Transverse colon (tissue), 4 donors: ENCODE measurements at regions not wholly inside any gene's neighbourhood (a gene's known extent, or its start where the extent isn't known, plus 50 kb on each side); places are given as distances from the start of the nearest gene placed in this dataset.

Experiments used
- DNase-seq: peaks from one replicate; pipeline ENCODE4 v3.0.0-alpha.2; 2019
- H3K27ac ChIP-seq, 4 donors: fragments of 200-600 bp; sonication (generic); 2 replicates each; pipeline ENCODE4 v1.5.1; 2016 to 2018; ENCODE audit warnings: inconsistent platforms in 4 of 4
- H3K27me3 ChIP-seq: fragments of 200-600 bp; sonication (generic); 2 replicates; pipeline ENCODE4 v1.5.1; 2017; ENCODE audit warnings: inconsistent platforms
- H3K36me3 ChIP-seq, 4 donors: fragments of 200-600 bp; sonication (generic); 2 replicates each; pipeline ENCODE4 v1.5.1; 2017 to 2019; ENCODE audit warnings: inconsistent platforms in 4 of 4
- H3K4me1 ChIP-seq, 4 donors: fragments of 200-600 bp; sonication (generic); 2 replicates each; pipeline ENCODE4 v1.5.1; 2017 to 2020; ENCODE audit warnings: inconsistent platforms in 4 of 4
- H3K4me3 ChIP-seq, 4 donors: fragments of 200-600 bp; sonication (generic); 1 replicate in 1 of 4; 2 replicates in 3 of 4; pipeline versions ENCODE4 v1.5.1 to v1.6.1; 2017 to 2019; ENCODE audit warnings: inconsistent platforms in 4 of 4
- H3K9me3 ChIP-seq, 2 donors: fragments of 200-600 bp; sonication (generic); 2 replicates each; pipeline ENCODE4 v1.5.1; 2017 to 2019; ENCODE audit warnings: inconsistent platforms in 2 of 2
- CTCF ChIP-seq, 5 experiments: fragments of 200-600 bp in 3 of 5; fragments of 450-650 bp in 2 of 5; sonication (generic) in 3 of 5; IDR thresholded peaks; 1 replicate in 2 of 5; 2 replicates in 3 of 5; pipeline ENCODE4 v1.5.1; 2016 to 2017; ENCODE audit warnings: antibody characterized with exemption in 5 of 5, inconsistent platforms in 3 of 5, mild to moderate bottlenecking in 2 of 5, moderate library complexity in 1 of 5
- EP300 ChIP-seq: sonication (generic); formaldehyde crosslinking; IDR thresholded peaks from one replicate; pipeline ENCODE4 v1.6.1; 2017; ENCODE audit warnings: antibody characterized with exemption, low read depth
- POLR2A ChIP-seq: fragments of 450-650 bp; IDR thresholded peaks from one replicate; pipeline ENCODE4 v1.6.1; 2016; ENCODE audit warnings: antibody characterized with exemption, mild to moderate bottlenecking, moderate library complexity
- POLR2AphosphoS5 ChIP-seq, 3 donors: sonication (generic); formaldehyde crosslinking; IDR thresholded peaks; one replicate each; pipeline ENCODE4 v1.6.1; 2016; ENCODE audit warnings: antibody characterized with exemption in 3 of 3
- WGBS, 2 donors: methylation state at CpG; one replicate each; pipeline ENCODE4 v1.1.5; 2018; ENCODE audit warnings: low coverage in 1 of 2; 5-methylcytosine and 5-hydroxymethylcytosine counted together
- in situ Hi-C, 4 donors: fragments of 200-750 bp; cut with MboI; loops; one replicate each; pipeline versions ENCODE4 v1.15.0 to v1.15.1; 2017; ENCODE audit warnings: low sequenced_read_pairs in 3 of 4, low pct_ligation_motif_present in 1 of 4, low pct_unique_long_range_greater_than_20kb in 1 of 4
- intact Hi-C: fragments of 100-400 bp; cut with DNase I; formaldehyde crosslinking; loops from one replicate; pipeline ENCODE4 v1.15.1; 2023; ENCODE audit warnings: low total_unique reads

- DNase-seq = no peak
- Histone ChIP-seq H3K9me3 (no peaks in the 10 kb centered on the region), H3K4me1 (peaks cover 0 to 3% (median 0%) of the 10 kb centered on the region in 4 donors), H3K4me3 (no peak overlapping the region), H3K27me3 (no peaks in the 10 kb centered on the region), H3K27ac (no peak overlapping the region), H3K36me3 (no peaks in the 10 kb centered on the region)
- intact Hi-C loops (loop anchor here (10.0 kb wide), 1 partner anchor 113 kb away; no protein-coding TSS in a partner anchor), in situ Hi-C loops (loop anchor here in 1 of 4 donors (5.0 kb wide), 1 partner anchor 115 kb away; no protein-coding TSS in a partner anchor)
- TF ChIP-seq POLR2AphosphoS5 (IDR thresholded peaks at IDR 0.05) = no peak
- no peak for TF ChIP-seq EP300
- no peak for TF ChIP-seq POLR2A
- no peak for TF ChIP-seq CTCF (IDR thresholded peaks at IDR 0.05)
- 87 to 90% methylated on average over 3 of the region's 3 CpGs for WGBS, 2 donors
These were observed 360.2 kb upstream of the ROPN1 start for GRCh38 chr3:124352149-124352539.

DNA sequence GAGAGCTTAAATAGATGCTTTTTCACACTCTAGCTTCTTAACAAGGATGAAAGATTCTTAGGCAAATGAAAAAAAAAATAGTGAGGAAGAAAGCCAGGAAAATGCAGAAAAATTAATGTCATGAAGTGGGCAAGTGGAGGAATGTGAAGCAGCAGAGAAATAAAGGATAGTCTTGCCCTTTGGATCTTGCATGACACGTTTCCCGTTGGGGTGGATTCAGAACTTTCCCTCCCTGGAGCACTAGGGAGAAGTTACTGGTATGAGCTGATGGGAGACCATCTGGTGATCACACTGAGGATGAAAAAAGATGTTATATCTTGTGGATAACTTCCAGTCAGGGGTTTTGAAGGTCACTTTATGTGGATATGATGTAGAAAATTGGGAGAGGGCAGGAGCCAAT is 361.8 kb upstream of the ROPN1 start:
- Histone ChIP-seq H3K4me1 (peaks cover 0 to 3% (median 0%) of the 10 kb centered on the region in 4 donors), H3K36me3 (no peaks in the 10 kb centered on the region), H3K4me3 (no peak overlapping the region), H3K27me3 (no peaks in the 10 kb centered on the region), H3K27ac (no peak overlapping the region), H3K9me3 (no peaks in the 10 kb centered on the region)
- 73 to 79% methylated on average over 2 of the region's 2 CpGs for WGBS, 2 donors
- TF ChIP-seq POLR2A (no peak), CTCF (IDR thresholded peaks at IDR 0.05) (no peak)
- no peak for DNase-seq
- intact Hi-C loops (loop anchor here (10.0 kb wide), 1 partner anchor 111 kb away; no protein-coding TSS in a partner anchor), in situ Hi-C loops (loop anchor here in 1 of 4 donors (5.0 kb wide), 1 partner anchor 114 kb away; no protein-coding TSS in a partner anchor)

- TF ChIP-seq EP300 = no peak
- TF ChIP-seq POLR2AphosphoS5 (IDR thresholded peaks at IDR 0.05) = no peak
- TF ChIP-seq CTCF (IDR thresholded peaks at IDR 0.05) = no peak
- no peak for TF ChIP-seq POLR2A
- Histone ChIP-seq H3K9me3 (no peaks in the 10 kb centered on the region), H3K4me3 (no peak overlapping the region), H3K4me1 (peaks cover 0 to 3% (median 0%) of the 10 kb centered on the region in 4 donors), H3K36me3 (no peaks in the 10 kb centered on the region), H3K27ac (no peak overlapping the region), H3K27me3 (no peaks in the 10 kb centered on the region)
- in situ Hi-C loops (loop anchor here in 1 of 4 donors (5.0 kb wide), 1 partner anchor 113 kb away; no protein-coding TSS in a partner anchor), intact Hi-C loops (loop anchor here (10.0 kb wide), 1 partner anchor 111 kb away; no protein-coding TSS in a partner anchor)
- WGBS, 2 donors = 75 to 78% methylated on average over 2 of the region's 2 CpGs
- no peak for DNase-seq
These were observed 362.2 kb upstream of the ROPN1 start for GRCh38 chr3:124354150-124354549.

DNA sequence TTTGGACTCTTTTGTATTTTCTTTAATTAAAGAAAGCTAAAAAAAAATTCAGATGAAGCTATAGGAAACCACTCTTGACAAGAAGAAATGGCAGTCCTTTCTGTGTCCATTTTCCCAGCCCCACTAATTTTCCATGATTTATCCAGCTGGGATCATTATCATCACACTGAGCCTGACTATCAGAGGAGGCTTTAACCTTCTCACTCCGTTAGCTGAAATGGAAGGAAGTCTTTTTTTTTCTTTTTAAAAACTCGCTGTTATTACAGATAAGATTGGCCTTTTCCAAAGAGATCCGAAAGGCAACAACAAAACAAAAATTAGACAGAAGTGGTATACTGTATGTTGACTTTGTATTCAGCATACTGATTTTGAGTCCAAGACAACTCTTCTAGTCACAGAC is 366.2 kb upstream of the ROPN1 start:
- in situ Hi-C loops = no loop called here
- no peak overlapping the region for H3K27ac ChIP-seq
- no peaks in the 10 kb centered on the region for H3K27me3 ChIP-seq
- peaks cover 0 to 20% (median 5%) of the 10 kb centered on the region in 4 donors for H3K4me1 ChIP-seq
- no peak overlapping the region for H3K4me3 ChIP-seq
- 88 to 96% methylated on average over 3 of the region's 3 CpGs for WGBS, 2 donors
- no peaks in the 10 kb centered on the region for H3K9me3 ChIP-seq
- intact Hi-C loops = loop anchor here (10.0 kb wide), 1 partner anchor 107 kb away; no protein-coding TSS in a partner anchor
- DNase-seq = no peak
- TF ChIP-seq EP300 = no peak
- no peak for TF ChIP-seq POLR2A
- no peak for TF ChIP-seq POLR2AphosphoS5 (IDR thresholded peaks at IDR 0.05)
- TF ChIP-seq CTCF (IDR thresholded peaks at IDR 0.05) = no peak
- no peaks in the 10 kb centered on the region for H3K36me3 ChIP-seq
